ENCODE measurements at regions not wholly inside any gene's neighbourhood (a gene's known extent, or its start where the extent isn't known, plus 50 kb on each side); places are given as distances from the start of the nearest gene placed in this dataset.

DNA sequence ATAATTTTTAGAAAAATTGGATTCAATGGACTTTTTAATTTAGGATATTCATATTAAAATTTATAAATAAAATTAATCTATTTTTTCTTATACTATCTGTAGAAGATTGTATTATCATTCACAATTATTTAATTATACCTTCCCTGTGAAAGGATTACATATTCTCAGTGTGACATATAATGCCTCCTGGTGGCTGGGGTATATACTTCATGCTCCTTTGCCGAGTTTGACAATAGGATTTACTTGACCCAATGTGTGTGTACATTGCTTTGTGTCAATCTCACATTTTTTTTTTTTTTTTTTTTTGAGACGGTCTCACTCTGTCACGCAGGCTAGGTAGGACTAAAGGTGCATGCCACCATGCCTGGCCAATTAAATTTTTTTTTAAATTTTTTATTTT is 230.0 kb upstream of the CHD6 start:
- no peak for DNase-seq
- Histone ChIP-seq H3K9me3 (ENCODE audit: control insufficient read depth, insufficient read depth, low read length) (no peaks in the 10 kb centered on the region), H3K36me3 (ENCODE audit: control insufficient read depth, insufficient read depth, low read length) (no peaks in the 10 kb centered on the region), H3K27me3 (ENCODE audit: control insufficient read depth, insufficient read depth, low read length) (no peaks in the 10 kb centered on the region), H3K4me3 (ENCODE audit: low read length) (no peak overlapping the region), H3K27ac (ENCODE audit: low read length) (no peak overlapping the region), H3K4me1 (ENCODE audit: control insufficient read depth, insufficient read depth, low read length) (no peaks in the 10 kb centered on the region)
- H3K27me3 Mint-ChIP-seq (ENCODE audit: low read depth in 2 of 2): peaks cover 0 to 3% of the 10 kb centered on the region in 2 donors
- intact Hi-C loops (cut with micrococcal nuclease): no loop called here
- peaks cover 2% of the 10 kb centered on the region in 2 donors for H3K9me3 Mint-ChIP-seq
- H3K4me1 Mint-ChIP-seq: no peaks in the 10 kb centered on the region
- no peak for TF ChIP-seq CTCF (IDR thresholded peaks at IDR 0.05)
- ATAC-seq: no peak
- 46% methylated on average over 1 of the region's 3 CpGs for WGBS (ENCODE audit: insufficient coverage)
- no peak overlapping the region for H3K27ac Mint-ChIP-seq
- H3K36me3 Mint-ChIP-seq: no peaks in the 10 kb centered on the region
- H3K4me3 Mint-ChIP-seq: no peak overlapping the region

DNA sequence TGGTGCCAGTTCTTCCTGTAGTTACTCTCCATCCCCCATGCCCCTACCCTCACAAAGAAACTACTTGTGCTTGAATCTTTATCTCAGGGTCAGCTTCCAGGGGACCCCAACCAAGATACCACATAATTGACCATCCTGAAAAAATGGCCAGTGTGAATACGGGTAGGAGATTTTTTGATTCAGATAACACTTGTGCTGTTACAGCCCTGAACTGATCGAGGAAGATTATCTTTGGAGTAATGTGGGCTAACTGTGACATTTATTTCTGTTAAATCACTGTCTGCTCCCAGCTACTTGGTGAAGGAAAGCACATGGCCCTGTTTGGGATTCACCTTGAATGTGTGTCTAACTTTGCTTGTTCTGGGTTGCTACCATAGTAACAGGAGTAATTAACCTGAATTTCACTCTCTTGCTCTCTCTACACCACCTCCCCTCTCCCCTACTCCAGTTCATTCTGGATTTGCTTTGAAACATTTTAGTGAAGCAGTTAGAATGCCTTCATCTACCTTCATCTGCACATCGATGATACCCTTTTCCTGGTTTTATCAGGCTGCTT is 219.6 kb upstream of the CHD6 start:
- Mint-ChIP-seq H3K9me3 (peaks cover 2 to 5% of the 10 kb centered on the region in 2 donors), H3K27me3 (ENCODE audit: low read depth in 2 of 2) (peaks cover 0 to 12% of the 10 kb centered on the region in 2 donors), H3K4me3 (no peak overlapping the region), H3K4me1 (no peaks in the 10 kb centered on the region), H3K27ac (no peak overlapping the region), H3K36me3 (no peaks in the 10 kb centered on the region)
- DNase-seq (no peak), ATAC-seq (no peak)
- Histone ChIP-seq H3K27me3 (ENCODE audit: control insufficient read depth, insufficient read depth, low read length) (no peaks in the 10 kb centered on the region), H3K36me3 (ENCODE audit: control insufficient read depth, insufficient read depth, low read length) (no peaks in the 10 kb centered on the region), H3K27ac (ENCODE audit: low read length) (no peak overlapping the region), H3K9me3 (ENCODE audit: control insufficient read depth, insufficient read depth, low read length) (no peaks in the 10 kb centered on the region), H3K4me3 (ENCODE audit: low read length) (no peak overlapping the region), H3K4me1 (ENCODE audit: control insufficient read depth, insufficient read depth, low read length) (no peaks in the 10 kb centered on the region)
- 61% methylated on average over 3 of the region's 3 CpGs for WGBS (ENCODE audit: insufficient coverage)
- intact Hi-C loops (cut with micrococcal nuclease): no loop called here
- no peak for TF ChIP-seq CTCF (IDR thresholded peaks at IDR 0.05)

- Mint-ChIP-seq H3K4me3 (no peak overlapping the region), H3K27me3 (ENCODE audit: low read depth in 2 of 2) (peaks cover 0 to 8% of the 10 kb centered on the region in 2 donors), H3K4me1 (no peaks in the 10 kb centered on the region), H3K9me3 (peaks cover 4 to 5% of the 10 kb centered on the region in 2 donors), H3K27ac (no peak overlapping the region), H3K36me3 (no peaks in the 10 kb centered on the region)
- H3K27me3 ChIP-seq (ENCODE audit: control insufficient read depth, insufficient read depth, low read length): no peaks in the 10 kb centered on the region
- intact Hi-C loops (cut with micrococcal nuclease): no loop called here
- ATAC-seq: no peak
- no peak overlapping the region for H3K4me3 ChIP-seq (ENCODE audit: low read length)
- no peak for TF ChIP-seq CTCF (IDR thresholded peaks at IDR 0.05)
- H3K4me1 ChIP-seq (ENCODE audit: control insufficient read depth, insufficient read depth, low read length): no peaks in the 10 kb centered on the region
- no peak overlapping the region for H3K27ac ChIP-seq (ENCODE audit: low read length)
- H3K36me3 ChIP-seq (ENCODE audit: control insufficient read depth, insufficient read depth, low read length): no peaks in the 10 kb centered on the region
- H3K9me3 ChIP-seq (ENCODE audit: control insufficient read depth, insufficient read depth, low read length): no peaks in the 10 kb centered on the region
- DNase-seq: no peak
- WGBS (ENCODE audit: insufficient coverage): no CpG with 5 or more reads among the region's 1 CpG
Measured at GRCh38 chr20:41833739-41834138, 215.6 kb upstream of the CHD6 start.

DNA sequence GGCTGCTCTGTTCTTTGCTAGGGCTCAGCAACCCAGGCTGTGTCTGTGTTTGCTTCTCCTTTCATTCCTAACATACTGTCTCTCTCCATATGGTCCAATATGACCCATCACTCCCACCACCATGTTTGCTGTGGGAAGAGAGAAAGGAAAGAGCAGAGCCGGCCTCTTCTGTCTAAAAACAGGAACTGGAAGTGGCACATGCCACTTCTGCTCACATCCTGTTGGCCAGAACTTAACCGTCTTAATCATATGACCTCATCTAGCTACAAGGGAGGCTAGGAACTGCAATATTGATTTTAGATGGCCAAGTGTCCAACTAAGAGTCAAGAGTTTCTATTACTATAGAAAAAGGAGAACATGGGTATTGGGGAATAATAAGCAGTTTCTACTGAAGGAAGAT is 212.5 kb upstream of the CHD6 start:
- no peak overlapping the region for H3K4me3 Mint-ChIP-seq

More for the DNA sequence above, 212.5 kb upstream of the CHD6 start:
- H3K36me3 ChIP-seq (ENCODE audit: control insufficient read depth, insufficient read depth, low read length): no peaks in the 10 kb centered on the region
- H3K36me3 Mint-ChIP-seq: no peaks in the 10 kb centered on the region
- intact Hi-C loops (cut with micrococcal nuclease): no loop called here
- 20% methylated on average over 1 of the region's 2 CpGs for WGBS (ENCODE audit: insufficient coverage)
- DNase-seq (no peak), ATAC-seq (no peak)
- no peaks in the 10 kb centered on the region for H3K27me3 ChIP-seq (ENCODE audit: control insufficient read depth, insufficient read depth, low read length)
- H3K4me1 ChIP-seq (ENCODE audit: control insufficient read depth, insufficient read depth, low read length): no peaks in the 10 kb centered on the region
- no peaks in the 10 kb centered on the region for H3K4me1 Mint-ChIP-seq
- no peak overlapping the region for H3K27ac Mint-ChIP-seq
- H3K27ac ChIP-seq (ENCODE audit: low read length): no peak overlapping the region
- H3K9me3 ChIP-seq (ENCODE audit: control insufficient read depth, insufficient read depth, low read length): no peaks in the 10 kb centered on the region
- TF ChIP-seq CTCF (IDR thresholded peaks at IDR 0.05): no peak
- H3K4me3 ChIP-seq (ENCODE audit: low read length): no peak overlapping the region
- peaks cover 6 to 7% of the 10 kb centered on the region in 2 donors for H3K27me3 Mint-ChIP-seq (ENCODE audit: low read depth in 2 of 2)
- H3K9me3 Mint-ChIP-seq: peaks cover 2 to 7% of the 10 kb centered on the region in 2 donors

Measured in natural killer cell (primary cell).